Activated T-cell treated with anti-CD3 and anti-CD28 coated beads, Interleukin-2, amount 50 U/mL, for 4 hours (primary cell): ENCODE measurements at regions not wholly inside any gene's neighbourhood (a gene's known extent, or its start where the extent isn't known, plus 50 kb on each side); places are given as distances from the start of the nearest gene placed in this dataset.

Source experiments
- ATAC-seq, 2 donors: fragments of 200-7000 bp; cut with Tn5 transposase; one replicate each; pipeline ENCODE4 v1.10.0; 2021
- DNase-seq: peaks from one replicate; pipeline ENCODE4 v3.0.0-alpha.2; 2020
- H3K27me3 Mint-ChIP-seq: one replicate; pipeline ENCODE4 v1.8.0; 2021; ENCODE audit warnings: low read depth, mixed read lengths
- H3K36me3 Mint-ChIP-seq: one replicate; pipeline ENCODE4 v1.8.0; 2022; ENCODE audit warnings: mixed read lengths; ENCODE audit not compliant: insufficient read depth
- H3K4me1 Mint-ChIP-seq: one replicate; pipeline ENCODE4 v1.8.0; 2021; ENCODE audit warnings: low read depth, mixed read lengths
- H3K4me3 Mint-ChIP-seq: one replicate; pipeline ENCODE4 v1.8.0; 2021; ENCODE audit warnings: mild to moderate bottlenecking, moderate library complexity, mixed read lengths
- H3K9me3 Mint-ChIP-seq: one replicate; pipeline ENCODE4 v1.8.0; 2021; ENCODE audit warnings: mixed read lengths

- no peaks in the 10 kb centered on the region for H3K36me3 Mint-ChIP-seq
- H3K4me3 Mint-ChIP-seq: no peak overlapping the region
- peaks cover 6% of the 10 kb centered on the region for H3K27me3 Mint-ChIP-seq
- H3K4me1 Mint-ChIP-seq: no peaks in the 10 kb centered on the region
- ATAC-seq (no peak), DNase-seq (no peak)
- no peaks in the 10 kb centered on the region for H3K9me3 Mint-ChIP-seq
These were observed 96.8 kb downstream of the TMEM26 start for GRCh38 chr10:61356354-61356753.

- ATAC-seq: no peak
- Mint-ChIP-seq H3K36me3 (no peaks in the 10 kb centered on the region), H3K9me3 (no peaks in the 10 kb centered on the region), H3K27me3 (peaks cover 6% of the 10 kb centered on the region), H3K4me1 (no peaks in the 10 kb centered on the region), H3K4me3 (no peak overlapping the region)
- DNase-seq: no peak
These were observed 98.0 kb downstream of the TMEM26 start for GRCh38 chr10:61355211-61355610.

GRCh38 chr10:61354401-61354975 is 98.7 kb downstream of the TMEM26 start:
- Mint-ChIP-seq H3K9me3 (no peaks in the 10 kb centered on the region), H3K27me3 (peaks cover 6% of the 10 kb centered on the region), H3K4me1 (no peaks in the 10 kb centered on the region), H3K4me3 (no peak overlapping the region), H3K36me3 (no peaks in the 10 kb centered on the region)
- ATAC-seq (no peak), DNase-seq (no peak)

GRCh38 chr10:61350794-61351193 is 102.4 kb downstream of the TMEM26 start:
- DNase-seq (no peak), ATAC-seq (no peak)
- Mint-ChIP-seq H3K4me1 (no peaks in the 10 kb centered on the region), H3K36me3 (no peaks in the 10 kb centered on the region), H3K9me3 (no peaks in the 10 kb centered on the region), H3K27me3 (peaks cover 6% of the 10 kb centered on the region), H3K4me3 (no peak overlapping the region)

- DNase-seq (no peak), ATAC-seq (no peak)
- Mint-ChIP-seq H3K9me3 (no peaks in the 10 kb centered on the region), H3K27me3 (peaks cover 6% of the 10 kb centered on the region), H3K36me3 (no peaks in the 10 kb centered on the region), H3K4me3 (no peak overlapping the region), H3K4me1 (no peaks in the 10 kb centered on the region)
These were observed 103.1 kb downstream of the TMEM26 start for GRCh38 chr10:61350068-61350467.

GRCh38 chr10:61346796-61347413 is 106.3 kb downstream of the TMEM26 start:
- Mint-ChIP-seq H3K9me3 (no peaks in the 10 kb centered on the region), H3K27me3 (no peaks in the 10 kb centered on the region), H3K4me3 (no peak overlapping the region), H3K4me1 (peaks cover 11% of the 10 kb centered on the region), H3K36me3 (no peaks in the 10 kb centered on the region)
- no peak for ATAC-seq
- DNase-seq: no peak

- ATAC-seq (no peak), DNase-seq (no peak)
- no peak overlapping the region for H3K4me3 Mint-ChIP-seq
- H3K4me1 Mint-ChIP-seq: peaks cover 11% of the 10 kb centered on the region
- H3K27me3 Mint-ChIP-seq: no peaks in the 10 kb centered on the region
- no peaks in the 10 kb centered on the region for H3K36me3 Mint-ChIP-seq
- no peaks in the 10 kb centered on the region for H3K9me3 Mint-ChIP-seq
These were observed 109.4 kb downstream of the TMEM26 start for GRCh38 chr10:61343796-61344195.

GRCh38 chr10:61342858-61343572 is 110.2 kb downstream of the TMEM26 start:
- ATAC-seq (no peak), DNase-seq (no peak)
- Mint-ChIP-seq H3K4me1 (peaks cover 11% of the 10 kb centered on the region), H3K27me3 (no peaks in the 10 kb centered on the region), H3K9me3 (no peaks in the 10 kb centered on the region), H3K36me3 (no peaks in the 10 kb centered on the region), H3K4me3 (no peak overlapping the region)

GRCh38 chr10:61341008-61341407 is 112.2 kb downstream of the TMEM26 start:
- Mint-ChIP-seq H3K27me3 (no peaks in the 10 kb centered on the region), H3K36me3 (no peaks in the 10 kb centered on the region), H3K9me3 (no peaks in the 10 kb centered on the region), H3K4me1 (peaks cover 11% of the 10 kb centered on the region), H3K4me3 (no peak overlapping the region)
- no peak for ATAC-seq
- no peak for DNase-seq

- Mint-ChIP-seq H3K9me3 (peaks cover 3% of the 10 kb centered on the region), H3K4me1 (peaks cover 9% of the 10 kb centered on the region), H3K27me3 (no peaks in the 10 kb centered on the region)
These were observed 115.0 kb downstream of the TMEM26 start for GRCh38 chr10:61338146-61338545.

GRCh38 chr10:61337741-61338140 is 115.4 kb downstream of the TMEM26 start:
- H3K4me1 Mint-ChIP-seq: peaks cover 5% of the 10 kb centered on the region
- H3K4me3 Mint-ChIP-seq: no peak overlapping the region
- DNase-seq (no peak), ATAC-seq (no peak)
- H3K27me3 Mint-ChIP-seq: no peaks in the 10 kb centered on the region
- peaks cover 3% of the 10 kb centered on the region for H3K9me3 Mint-ChIP-seq
- H3K36me3 Mint-ChIP-seq: no peaks in the 10 kb centered on the region

More at GRCh38 chr10:61338146-61338545, 115.0 kb downstream of the TMEM26 start:
- Mint-ChIP-seq H3K4me3 (no peak overlapping the region), H3K36me3 (no peaks in the 10 kb centered on the region)
- DNase-seq (no peak), ATAC-seq (no peak)

- peaks cover 3% of the 10 kb centered on the region for H3K9me3 Mint-ChIP-seq
- H3K4me3 Mint-ChIP-seq: no peak overlapping the region
- no peaks in the 10 kb centered on the region for H3K4me1 Mint-ChIP-seq
- DNase-seq (no peak), ATAC-seq (no peak)
- no peaks in the 10 kb centered on the region for H3K27me3 Mint-ChIP-seq
- H3K36me3 Mint-ChIP-seq: no peaks in the 10 kb centered on the region
These were observed 116.3 kb downstream of the TMEM26 start for GRCh38 chr10:61336831-61337230.

GRCh38 chr10:61335359-61335758 is 117.8 kb downstream of the TMEM26 start:
- Mint-ChIP-seq H3K4me1 (no peaks in the 10 kb centered on the region), H3K4me3 (no peak overlapping the region), H3K27me3 (no peaks in the 10 kb centered on the region), H3K9me3 (peaks cover 3% of the 10 kb centered on the region), H3K36me3 (no peaks in the 10 kb centered on the region)
- ATAC-seq: no peak
- no peak for DNase-seq

- DNase-seq (no peak), ATAC-seq (no peak)
- no peaks in the 10 kb centered on the region for H3K36me3 Mint-ChIP-seq
- H3K4me3 Mint-ChIP-seq: no peak overlapping the region
- no peaks in the 10 kb centered on the region for H3K27me3 Mint-ChIP-seq
- H3K9me3 Mint-ChIP-seq: peaks cover 18% of the 10 kb centered on the region
- H3K4me1 Mint-ChIP-seq: no peaks in the 10 kb centered on the region
These were observed 120.6 kb downstream of the TMEM26 start for GRCh38 chr10:61332581-61332980.

GRCh38 chr10:61330669-61331068 is 122.5 kb downstream of the TMEM26 start:
- no peaks in the 10 kb centered on the region for H3K4me1 Mint-ChIP-seq
- no peak for ATAC-seq

More at GRCh38 chr10:61330669-61331068, 122.5 kb downstream of the TMEM26 start:
- Mint-ChIP-seq H3K36me3 (no peaks in the 10 kb centered on the region), H3K4me3 (no peak overlapping the region), H3K9me3 (peaks cover 18% of the 10 kb centered on the region), H3K27me3 (no peaks in the 10 kb centered on the region)
- DNase-seq: no peak
